DMS53 treated with DMSO at 0.1 percent for 48 hours (cell line): ENCODE measurements at regions not wholly inside any gene's neighbourhood (a gene's known extent, or its start where the extent isn't known, plus 50 kb on each side); places are given as distances from the start of the nearest gene placed in this dataset.
A peak's percentile ranks its signal among the peaks of the same experiment; 100 is the strongest.

Experiments used
- DNase-seq: peaks from one replicate; lab custom pipeline; 2025; ENCODE audit not compliant: unreplicated experiment; lab: John Stamatoyannopoulos, UW

DNA sequence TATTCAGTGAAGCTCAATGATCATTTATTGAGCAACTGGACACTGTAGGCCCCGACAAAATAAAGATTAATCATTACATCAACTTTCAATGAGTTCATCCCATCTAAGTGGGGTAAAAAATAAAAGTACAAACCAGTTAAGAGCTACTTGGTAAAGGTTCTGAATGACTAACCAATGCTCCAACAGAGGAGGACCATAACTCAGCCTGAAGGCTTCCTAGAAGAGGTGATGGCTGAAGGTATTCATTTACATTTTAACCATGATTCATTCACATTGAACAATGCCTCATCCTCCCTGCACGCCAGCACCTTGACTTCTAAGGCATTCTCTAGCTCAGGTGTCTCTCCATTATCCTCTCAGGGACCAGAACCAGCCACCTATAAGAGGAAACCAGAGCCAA lies 201.4 kb downstream of the ZNF462 start:
- no peak for DNase-seq

DNA sequence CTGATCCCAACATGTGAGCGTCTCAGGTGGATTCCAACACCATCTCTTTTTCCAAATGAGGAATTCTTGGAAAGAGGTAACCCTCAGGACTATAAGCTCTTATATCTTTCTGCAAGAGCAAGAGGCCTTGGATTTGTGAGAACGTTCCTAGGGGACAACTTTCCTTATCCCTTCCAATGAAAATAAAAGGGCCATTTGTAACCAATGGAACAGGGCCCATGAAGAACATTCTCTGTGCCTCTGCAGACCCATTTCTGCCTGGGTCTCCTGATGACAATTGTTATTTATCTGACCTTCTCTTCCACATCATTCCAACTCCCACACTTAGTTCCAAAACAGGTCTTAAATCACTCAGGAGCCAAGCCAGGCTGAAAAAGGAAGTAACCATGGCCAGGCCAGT lies 202.6 kb downstream of the ZNF462 start:
- DNase-seq: no peak

DNA sequence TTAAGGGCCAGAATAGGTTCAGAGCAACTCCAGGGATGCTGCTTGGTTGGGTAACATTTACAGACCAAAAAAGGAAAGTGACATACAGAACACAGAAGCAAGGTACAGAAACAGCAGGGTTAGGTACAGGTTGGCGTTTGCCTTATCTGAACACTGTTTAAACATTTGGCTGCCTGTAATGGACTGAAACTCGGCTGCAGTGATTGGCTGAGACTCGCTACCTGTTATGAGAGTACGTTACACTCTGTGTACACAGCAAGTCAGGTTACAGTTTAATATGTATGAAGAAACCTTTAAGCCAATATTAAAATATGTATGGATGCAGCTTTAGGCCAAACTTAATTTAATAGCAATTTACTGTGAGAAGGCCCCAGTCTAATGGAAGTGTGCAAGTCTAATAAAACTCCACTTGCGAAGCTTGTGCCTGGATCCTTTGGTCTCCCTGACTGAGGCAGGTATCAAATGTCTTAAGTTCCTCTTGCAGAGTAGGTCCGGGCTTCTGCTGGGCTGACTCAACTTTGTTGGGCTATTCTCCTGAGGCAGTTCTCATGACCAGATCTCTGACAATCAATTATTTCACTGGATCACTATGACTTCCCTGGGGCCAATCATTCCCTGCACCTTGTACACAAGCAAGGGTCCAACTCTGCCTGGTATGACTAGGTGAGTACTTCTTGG lies 204.9 kb downstream of the ZNF462 start:
- DNase-seq: no peak

DNA sequence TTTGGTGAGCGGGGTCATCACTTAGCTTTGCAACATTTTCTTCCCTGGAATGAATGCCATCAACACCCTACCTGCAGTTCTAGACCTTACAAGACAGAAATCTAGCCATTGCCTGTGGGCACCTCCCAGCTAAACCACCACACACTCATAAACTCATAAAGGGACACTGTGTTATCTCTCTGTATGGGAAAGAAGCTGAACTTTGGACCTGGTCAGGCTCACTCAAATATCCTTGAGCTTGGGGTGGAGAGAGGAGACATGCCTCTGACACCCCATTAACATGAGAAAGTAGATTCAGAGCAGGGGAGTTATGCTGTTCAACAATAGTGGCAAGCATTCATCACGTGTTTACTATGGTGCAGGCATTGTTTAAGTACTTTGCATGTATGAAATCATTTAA lies 205.6 kb downstream of the ZNF462 start:
- no peak for DNase-seq

DNA sequence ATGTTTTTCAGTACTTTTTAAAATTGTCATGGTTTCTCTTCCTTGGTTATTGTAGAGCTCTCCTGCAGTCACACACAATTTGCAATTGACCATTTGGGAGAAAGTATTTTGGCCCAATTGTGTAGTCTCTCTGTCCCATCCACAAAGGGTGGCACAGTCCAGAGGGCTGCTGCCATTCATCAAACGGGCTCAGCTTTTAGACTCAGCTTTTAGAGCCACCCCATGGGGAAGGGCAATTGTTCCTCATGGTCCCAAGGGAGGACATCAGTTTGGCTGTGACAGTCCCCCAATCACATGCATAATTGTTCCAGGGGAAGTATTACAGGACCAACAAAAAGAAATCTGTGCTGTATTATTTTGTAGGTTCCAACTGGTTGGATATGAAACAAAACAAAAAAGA lies 207.6 kb downstream of the ZNF462 start:
- no peak for DNase-seq

DNA sequence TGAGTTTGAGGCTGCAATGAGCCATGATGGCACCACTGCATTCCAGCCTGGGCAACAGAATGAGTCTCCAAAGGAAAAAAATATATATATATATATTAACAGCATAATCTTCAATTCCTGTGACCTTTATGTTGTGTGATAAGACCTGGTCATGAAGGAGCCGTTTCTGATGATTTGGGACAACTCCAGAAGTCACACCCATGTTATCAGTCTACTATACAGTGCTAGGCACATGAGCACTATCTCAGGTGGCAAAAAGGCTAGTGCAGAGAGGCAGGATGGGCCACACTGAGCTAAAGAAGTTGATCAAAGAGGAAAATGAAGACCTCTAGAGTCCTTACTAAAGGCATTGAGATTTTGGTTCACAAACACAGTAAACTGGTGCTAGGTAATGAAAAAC lies 205.0 kb upstream of the RAD23B start:
- no peak for DNase-seq

DNA sequence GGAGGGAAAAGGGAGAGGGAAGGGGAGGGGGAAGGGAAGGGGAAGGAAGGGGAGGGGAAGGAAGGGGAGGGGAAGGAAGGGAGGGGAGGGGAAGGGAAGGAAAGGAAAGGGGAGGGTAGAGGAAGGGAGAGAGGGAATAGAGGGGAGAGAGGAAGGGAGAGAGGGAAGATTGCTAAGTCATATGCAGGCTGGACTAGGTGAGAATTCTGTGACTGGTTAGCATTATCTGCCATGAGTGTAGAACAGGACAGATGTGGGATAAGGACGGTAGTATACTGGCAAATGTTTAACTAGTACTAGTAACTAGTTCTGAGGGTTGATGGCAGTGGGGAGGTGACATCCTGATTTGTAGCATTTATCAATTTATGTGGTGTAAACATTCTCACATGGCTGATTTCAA lies 203.5 kb upstream of the RAD23B start:
- no peak for DNase-seq

DNA sequence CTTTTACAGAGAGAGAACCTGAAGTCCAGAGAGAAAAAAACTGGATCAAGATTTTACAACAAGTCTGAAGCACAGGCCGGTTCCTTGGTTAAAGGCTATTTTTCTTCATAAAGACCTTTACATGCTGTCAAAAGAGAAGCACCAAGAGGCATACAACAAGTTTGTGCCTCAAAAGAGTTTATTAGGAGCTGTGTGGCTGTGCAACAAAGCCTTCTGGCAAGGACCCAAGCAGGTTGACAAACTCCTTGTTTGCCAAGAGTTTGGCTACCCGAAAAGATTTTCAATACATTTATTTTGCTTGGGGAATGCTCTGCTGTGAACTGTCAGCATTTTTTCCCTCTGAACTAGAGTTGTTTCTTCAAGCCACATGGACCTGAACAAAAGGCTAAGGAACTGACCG lies 202.9 kb upstream of the RAD23B start:
- no peak for DNase-seq

DNA sequence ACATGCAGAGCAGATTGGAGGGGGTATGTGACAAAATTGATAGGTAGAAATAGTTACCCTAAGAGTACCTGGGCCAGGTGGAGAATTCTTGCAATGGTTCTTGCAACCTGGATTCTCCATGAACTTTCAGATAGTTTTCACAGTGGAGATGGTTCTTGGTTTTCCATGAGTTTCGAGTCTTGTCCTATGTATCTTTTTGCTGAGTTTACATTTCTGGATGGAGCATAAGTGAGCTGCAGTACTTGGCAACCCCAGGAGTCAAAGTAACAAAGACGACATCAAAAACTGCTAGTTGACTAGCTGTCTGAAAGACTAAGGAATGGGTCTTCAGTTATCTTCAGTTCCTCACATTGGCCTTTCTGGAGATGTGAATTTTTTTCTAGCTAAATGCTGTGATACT lies 196.6 kb upstream of the RAD23B start:
- DNase-seq: no peak

DNA sequence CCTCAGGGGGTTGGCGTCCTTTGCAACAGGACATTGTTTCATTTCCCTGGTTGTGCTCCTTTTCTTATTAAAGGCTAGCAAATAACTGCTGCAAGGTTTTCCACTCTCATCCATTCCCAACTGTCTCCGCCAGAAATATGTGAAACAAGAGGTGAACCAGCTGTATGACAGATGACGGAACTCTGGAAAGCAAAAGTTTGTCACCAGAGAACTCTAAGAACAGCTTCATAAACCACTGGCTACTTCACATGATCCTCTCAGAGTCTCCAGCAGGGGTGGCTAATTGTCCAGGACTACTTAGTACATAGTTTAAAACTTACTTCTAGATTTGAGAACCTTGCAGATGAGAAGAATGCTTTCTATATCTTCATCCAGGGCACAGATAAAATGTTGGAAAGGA lies 195.9 kb upstream of the RAD23B start:
- no peak for DNase-seq

DNA sequence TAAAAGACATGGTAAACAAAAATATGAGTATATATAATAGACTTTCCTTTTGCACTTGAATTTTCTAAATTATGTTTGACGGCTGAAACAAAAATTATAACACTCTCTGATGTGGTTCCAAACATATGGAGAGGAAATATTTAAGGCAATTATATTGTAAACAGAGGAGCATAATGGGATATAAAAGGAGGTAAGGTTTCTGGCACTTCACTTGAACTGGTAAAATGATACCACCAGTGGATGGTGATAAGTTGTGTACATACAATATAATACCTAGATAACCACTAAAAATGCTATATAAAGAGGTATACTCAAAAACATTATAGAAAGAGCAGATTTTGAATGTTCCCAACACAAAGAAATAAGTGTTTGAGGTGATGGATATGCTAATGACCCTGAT lies 192.9 kb upstream of the RAD23B start:
- no peak for DNase-seq

DNA sequence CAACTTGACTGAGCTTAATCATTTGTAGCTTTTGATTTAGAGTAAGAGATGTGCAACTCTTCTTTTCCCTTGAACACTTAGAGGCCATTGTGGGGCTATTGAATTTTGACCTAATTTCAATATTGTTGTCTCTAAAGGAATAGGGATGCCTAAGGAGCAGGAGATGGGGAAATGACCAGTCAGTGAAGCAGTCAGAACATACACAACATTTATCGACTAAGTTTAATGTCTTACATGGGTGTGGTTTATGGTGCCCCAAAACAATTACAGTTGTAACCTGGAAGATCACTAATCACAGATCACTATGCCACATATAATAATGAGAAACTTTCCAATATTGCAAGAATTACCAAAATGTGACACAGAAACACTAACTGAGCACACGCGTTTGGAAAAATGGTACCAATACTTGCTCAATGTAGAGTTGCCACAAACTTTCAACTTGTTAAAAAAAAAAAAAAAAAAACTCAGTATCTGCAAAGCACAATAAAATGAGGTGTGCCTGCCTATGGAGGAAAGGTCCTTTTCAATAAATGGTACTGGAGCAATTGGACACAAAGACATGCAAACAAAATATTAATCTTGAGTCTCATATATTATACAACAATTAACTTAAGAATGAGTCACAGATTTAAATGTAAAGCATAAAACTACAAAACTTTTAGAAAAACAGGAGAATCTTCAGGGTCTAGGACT lies 189.6 kb upstream of the RAD23B start:
- no peak for DNase-seq

DNA sequence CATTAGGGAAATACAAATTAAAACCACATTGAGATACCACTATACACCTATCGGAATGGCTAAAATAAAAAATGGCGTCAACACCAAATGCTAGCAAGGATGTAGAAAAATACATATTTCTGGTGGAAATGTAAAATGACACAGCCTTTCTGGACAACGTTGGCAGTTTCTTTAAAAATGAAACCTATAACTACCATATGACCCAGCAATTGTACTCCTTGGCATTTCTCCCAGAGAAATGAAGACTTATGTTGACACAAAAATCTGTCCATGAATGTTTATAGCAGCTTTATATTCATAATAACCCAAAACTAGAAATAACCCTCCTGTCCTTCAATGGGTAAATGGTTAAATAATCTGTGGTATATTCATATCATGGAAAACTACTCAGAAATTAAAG lies 188.7 kb upstream of the RAD23B start:
- DNase-seq: no peak

DNA sequence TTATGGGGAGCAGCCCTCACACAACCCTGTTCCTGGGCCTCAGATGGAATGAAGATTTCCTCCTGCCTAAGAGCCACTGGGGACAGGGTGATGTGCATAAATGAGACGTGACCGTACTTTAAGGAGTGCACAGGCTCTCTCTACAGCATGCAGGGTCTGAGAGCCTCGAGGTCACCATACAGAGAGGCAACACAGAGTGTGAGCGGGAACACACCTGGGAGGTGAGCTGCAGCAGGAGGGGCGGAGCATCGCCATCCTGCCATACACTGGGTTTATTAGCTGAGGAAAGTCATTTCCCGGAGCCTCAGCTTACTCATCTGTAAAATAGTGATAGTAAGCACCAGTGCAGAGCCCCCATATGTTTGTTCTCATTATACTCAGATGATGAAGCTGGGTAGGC lies 182.5 kb upstream of the RAD23B start:
- DNase-seq: no peak

DNA sequence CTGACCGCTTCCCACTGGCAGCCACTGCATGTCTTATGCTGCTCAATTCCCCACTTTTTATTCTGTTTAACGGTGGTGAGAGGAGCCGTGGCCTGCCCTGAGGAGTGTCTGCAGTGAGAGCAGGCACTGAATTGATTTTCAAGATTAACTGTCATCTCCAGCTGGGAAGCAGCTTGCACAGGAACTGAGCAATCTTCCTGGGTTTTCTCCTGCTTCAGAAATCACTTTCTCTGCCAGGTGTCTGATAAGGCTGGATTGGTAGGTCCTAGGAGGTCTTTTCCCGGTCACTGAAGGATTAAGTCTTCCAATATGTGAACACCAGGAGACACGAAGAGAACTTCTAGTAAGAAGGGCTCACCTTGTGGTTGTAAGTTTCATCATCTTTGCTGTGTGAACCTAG lies 181.1 kb upstream of the RAD23B start:
- DNase-seq: no peak

DNA sequence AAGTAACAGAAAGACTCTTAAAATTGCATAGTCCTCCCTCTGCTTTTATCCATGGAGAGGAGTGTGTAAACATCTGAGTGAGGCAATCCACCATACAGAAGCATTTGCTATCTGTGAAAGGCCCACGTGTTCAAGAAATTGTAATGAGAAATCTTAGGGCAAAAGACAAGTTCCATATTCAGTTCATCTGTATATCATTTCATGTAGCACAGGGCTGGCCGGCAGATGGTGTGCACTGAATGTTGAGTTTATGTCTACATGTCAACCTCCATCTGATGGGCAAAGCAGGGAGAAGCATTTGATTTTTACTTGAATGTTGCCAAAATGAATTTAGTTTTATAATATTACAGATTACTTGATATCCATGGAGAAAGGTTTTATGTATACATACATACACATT lies 179.5 kb upstream of the RAD23B start:
- no peak for DNase-seq

DNA sequence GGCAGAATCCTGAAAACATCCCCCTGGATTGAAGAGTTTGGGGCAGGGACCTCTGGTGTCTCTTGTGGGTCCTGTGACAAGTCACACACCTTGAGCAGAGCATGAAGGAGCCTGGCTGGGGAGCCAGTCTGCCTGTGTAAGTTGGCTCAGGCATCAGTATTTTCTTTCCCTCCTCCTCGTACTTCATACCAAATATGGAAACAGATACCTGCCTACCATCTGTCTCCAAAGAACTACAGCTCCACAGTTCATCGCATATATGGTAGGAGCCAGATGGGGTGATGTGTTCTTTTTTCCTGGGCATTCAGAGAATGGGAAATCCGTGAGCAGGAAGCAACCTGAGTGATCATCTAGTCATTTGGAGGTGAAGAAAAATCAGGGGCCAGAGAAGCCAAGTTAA lies 177.3 kb upstream of the RAD23B start:
- DNase-seq: peak; percentile 15

DNA sequence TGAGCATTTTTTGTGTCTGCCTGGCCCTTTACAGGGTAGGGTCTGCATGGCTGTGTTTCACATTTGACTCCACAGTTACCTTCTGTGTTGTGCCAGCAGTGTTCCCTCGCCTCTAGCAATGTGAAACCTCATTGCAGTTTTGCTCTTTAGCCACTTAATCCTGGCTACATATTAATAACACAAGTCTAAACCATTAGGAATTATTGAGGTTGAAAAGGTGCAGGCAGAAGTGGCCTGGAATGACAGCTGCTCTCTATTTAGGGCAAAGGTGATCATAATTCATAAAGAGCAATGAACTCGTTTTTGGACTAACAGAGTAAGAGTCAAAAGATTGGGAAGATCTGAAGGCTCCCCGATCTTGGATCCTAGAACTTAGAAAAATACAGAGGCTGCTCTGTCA lies 176.7 kb upstream of the RAD23B start:
- no peak for DNase-seq

DNA sequence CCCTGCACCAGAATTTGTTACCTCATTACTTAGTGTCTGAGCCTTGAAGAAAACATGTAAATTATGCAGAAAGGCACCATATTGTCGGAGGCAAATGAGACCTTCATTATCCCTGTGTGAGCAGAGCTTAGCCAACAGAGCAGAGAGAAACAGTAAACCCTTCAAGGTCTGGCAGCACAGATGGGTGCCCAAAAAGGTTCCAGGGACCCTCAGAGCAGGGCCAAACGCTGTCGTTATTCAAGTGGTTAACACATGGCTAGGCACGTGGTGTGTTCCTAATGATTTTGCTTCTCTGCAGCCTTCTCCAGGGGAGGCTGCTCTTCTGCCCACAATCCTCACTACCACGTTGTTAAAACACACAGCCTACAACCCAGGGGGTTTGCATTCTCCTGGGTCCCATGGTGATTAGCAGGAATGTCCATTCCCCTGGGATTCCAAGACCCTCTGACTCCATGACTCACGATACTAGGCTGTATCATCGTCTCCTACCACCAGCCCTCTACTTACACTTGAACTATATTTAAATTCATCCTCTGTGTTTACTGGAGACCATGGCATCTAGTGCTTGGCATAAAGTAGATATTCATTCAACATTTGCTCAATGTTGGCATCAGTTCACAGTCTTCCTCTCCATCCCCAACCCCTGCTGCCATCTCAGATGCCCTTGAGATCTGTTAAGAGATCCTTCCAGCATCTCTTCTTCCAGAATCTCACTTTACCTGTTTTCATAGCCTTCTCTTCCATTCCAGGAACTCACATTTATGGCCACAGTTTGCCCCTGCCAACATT lies 174.5 kb upstream of the RAD23B start:
- DNase-seq: no peak

DNA sequence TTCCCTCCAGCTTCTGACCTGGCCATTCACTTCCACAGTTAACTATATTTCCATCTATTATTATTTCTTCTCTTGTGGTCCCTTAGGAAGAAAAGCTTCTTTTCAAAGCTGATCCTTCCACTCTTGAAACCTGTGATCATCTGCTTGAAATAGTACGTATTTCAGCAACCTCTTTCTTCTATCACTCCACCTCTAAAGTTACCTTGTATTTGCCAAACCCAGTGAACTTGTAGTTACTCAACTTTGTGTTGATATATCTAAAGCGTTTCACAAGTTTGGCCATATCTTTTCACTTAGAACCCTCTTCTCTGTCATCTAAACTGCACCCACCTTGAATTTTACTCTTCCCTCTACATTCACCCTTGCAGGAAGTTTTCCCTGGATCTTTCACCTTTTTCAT lies 173.8 kb upstream of the RAD23B start:
- DNase-seq: no peak

DNA sequence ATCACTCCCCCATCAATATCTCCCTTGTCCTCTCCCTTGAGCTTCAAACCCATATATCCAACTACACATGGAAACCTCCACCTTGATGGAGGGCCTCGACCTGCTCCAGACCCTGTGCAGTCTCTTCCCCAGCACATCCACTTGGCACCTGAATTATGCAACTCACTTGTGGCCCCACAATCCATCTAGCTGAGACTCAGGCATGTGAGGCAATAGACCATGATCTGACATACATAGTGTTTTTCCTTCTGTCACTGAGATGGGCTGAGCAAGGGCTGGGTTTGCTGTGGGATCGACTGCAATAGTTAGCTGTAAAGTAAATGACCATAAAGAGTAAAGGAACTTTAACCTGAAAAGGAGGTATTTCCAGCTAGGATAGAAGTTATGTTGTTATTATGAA lies 172.9 kb upstream of the RAD23B start:
- no peak for DNase-seq

DNA sequence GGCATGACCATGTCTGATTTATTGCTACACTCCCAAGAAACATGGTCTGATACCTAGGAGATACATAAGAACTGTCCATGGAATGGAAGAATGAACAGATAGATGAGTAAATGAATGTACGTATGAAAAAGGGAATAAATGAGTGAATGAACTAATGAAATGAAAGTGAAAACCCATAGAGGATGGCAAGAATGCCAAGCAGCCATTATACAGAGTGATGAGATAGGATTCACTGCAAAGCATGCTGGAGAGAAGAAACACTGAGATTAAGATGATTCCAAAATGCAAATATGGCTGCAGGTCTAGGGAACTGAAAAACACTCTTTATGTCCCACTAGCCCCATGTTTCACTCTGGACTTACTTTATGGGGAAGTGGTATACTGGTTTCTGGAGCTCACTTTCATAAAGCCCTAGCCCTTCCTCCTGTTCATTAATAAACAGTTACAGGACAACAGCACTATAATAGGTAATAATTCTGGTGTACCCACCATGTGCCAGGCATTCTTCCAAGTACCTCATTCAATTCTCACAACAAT lies 170.3 kb upstream of the RAD23B start:
- no peak for DNase-seq
